NCI-H510A (cell line): ENCODE measurements at regions not wholly inside any gene's neighbourhood (a gene's known extent, or its start where the extent isn't known, plus 50 kb on each side); places are given as distances from the start of the nearest gene placed in this dataset.

Source experiments
- DNase-seq: peaks from one replicate; lab custom pipeline; 2025; lab: John Stamatoyannopoulos, UW

GRCh38 chr15:69843276-69843899, 254.3 kb downstream of the TLE3 start:
- no peak for DNase-seq

GRCh38 chr15:69843900-69844304, 253.8 kb downstream of the TLE3 start:
- no peak for DNase-seq

GRCh38 chr15:69845159-69845558, 252.6 kb downstream of the TLE3 start:
- DNase-seq: no peak

GRCh38 chr15:69847625-69848024, 250.1 kb downstream of the TLE3 start:
- no peak for DNase-seq

- DNase-seq: no peak
Measured at GRCh38 chr15:69848096-69848495, 249.6 kb downstream of the TLE3 start.

- DNase-seq: no peak
Measured at GRCh38 chr15:69848551-69849231, 249.0 kb downstream of the TLE3 start.

GRCh38 chr15:69849232-69849610, 248.5 kb downstream of the TLE3 start:
- no peak for DNase-seq

GRCh38 chr15:69852482-69852881, 245.2 kb downstream of the TLE3 start:
- DNase-seq: no peak

GRCh38 chr15:69852916-69853315, 244.8 kb downstream of the TLE3 start:
- no peak for DNase-seq

GRCh38 chr15:69853544-69853951, 244.2 kb downstream of the TLE3 start:
- DNase-seq: no peak

GRCh38 chr15:69854001-69854400, 243.7 kb downstream of the TLE3 start:
- no peak for DNase-seq

- DNase-seq: no peak
Measured at GRCh38 chr15:69854521-69855181, 243.1 kb downstream of the TLE3 start.

- no peak for DNase-seq
Measured at GRCh38 chr15:69855258-69856000, 242.3 kb downstream of the TLE3 start.

- DNase-seq: no peak
Measured at GRCh38 chr15:69857250-69857649, 240.5 kb downstream of the TLE3 start.

GRCh38 chr15:69857686-69858391, 239.9 kb downstream of the TLE3 start:
- no peak for DNase-seq

- no peak for DNase-seq
Measured at GRCh38 chr15:69858456-69858855, 239.3 kb downstream of the TLE3 start.

GRCh38 chr15:69859866-69860265, 237.9 kb downstream of the TLE3 start:
- no peak for DNase-seq

GRCh38 chr15:69860321-69860720, 237.4 kb downstream of the TLE3 start:
- no peak for DNase-seq

- no peak for DNase-seq
Measured at GRCh38 chr15:69860921-69861320, 236.8 kb downstream of the TLE3 start.

- DNase-seq: no peak
Measured at GRCh38 chr15:69861331-69862171, 236.2 kb downstream of the TLE3 start.

- no peak for DNase-seq
Measured at GRCh38 chr15:69862540-69862939, 235.2 kb downstream of the TLE3 start.
